Sigmoid colon (tissue), 6 donors: ENCODE measurements at regions not wholly inside any gene's neighbourhood (a gene's known extent, or its start where the extent isn't known, plus 50 kb on each side); places are given as distances from the start of the nearest gene placed in this dataset.
"Not testable (repeated sequence)": the region's sequence is repeated elsewhere in the genome, so short reads cannot be mapped to it uniquely, and the experiment has no call there.

Experiments used
- DNase-seq: peaks from one replicate; pipeline ENCODE4 v3.0.0-alpha.2; 2019
- H3K27ac ChIP-seq, 4 donors: fragments of 200-600 bp; sonication (generic); one replicate each; pipeline ENCODE4 v1.5.1; 2016 to 2019; ENCODE audit warnings: mild to moderate bottlenecking in 1 of 4
- H3K27me3 ChIP-seq, 3 donors: fragments of 200-600 bp; sonication (generic); one replicate each; pipeline ENCODE4 v1.5.1; 2019; ENCODE audit warnings: mild to moderate bottlenecking in 1 of 3
- H3K36me3 ChIP-seq, 4 donors: fragments of 200-600 bp; sonication (generic); one replicate each; pipeline ENCODE4 v1.5.1; 2016 to 2019
- H3K4me1 ChIP-seq, 4 donors: fragments of 200-600 bp; sonication (generic); one replicate each; pipeline ENCODE4 v1.5.1; 2017 to 2019
- H3K4me3 ChIP-seq, 4 donors: fragments of 200-600 bp; sonication (generic); one replicate each; pipeline ENCODE4 v1.5.1; 2017 to 2019; ENCODE audit warnings: mild to moderate bottlenecking in 2 of 4, moderate library complexity in 1 of 4
- H3K9me3 ChIP-seq, 4 donors: fragments of 200-600 bp in 3 of 4; sonication (generic) in 3 of 4; one replicate each; pipeline versions ENCODE4 v1.5.1 to v1.6.1; 2013 to 2019
- EP300 ChIP-seq, 4 donors: sonication (generic); formaldehyde crosslinking; IDR thresholded peaks; one replicate each; pipeline ENCODE4 v1.6.1; 2017; ENCODE audit warnings: antibody characterized with exemption in 4 of 4
- POLR2A ChIP-seq, 2 donors: fragments of 450-650 bp; IDR thresholded peaks; one replicate each; pipeline ENCODE4 v1.6.1; 2016; ENCODE audit warnings: antibody characterized with exemption in 2 of 2, mild to moderate bottlenecking in 2 of 2, moderate library complexity in 2 of 2
- POLR2AphosphoS5 ChIP-seq, 4 donors: sonication (generic); formaldehyde crosslinking; IDR thresholded peaks; one replicate each; pipeline ENCODE4 v1.6.1; 2017; ENCODE audit warnings: antibody characterized with exemption in 4 of 4
- WGBS, 2 donors: extraction: QIAGEN DNeasy Blood & Tissue Kit; methylation state at CpG; one replicate each; pipeline ENCODE4 v1.1.7; 2013; 5-methylcytosine and 5-hydroxymethylcytosine counted together
- intact Hi-C: fragments of 100-400 bp; cut with DNase I; formaldehyde crosslinking; loops from one replicate; pipeline ENCODE4 v1.15.1; 2023
- TF ChIP-seq, protein P1 (sequence below), 4 experiments: fragments of 450-650 bp in 3 of 4; fragments of 200-600 bp in 1 of 4; IDR thresholded peaks; one replicate each; pipeline ENCODE4 v1.5.1; 2016 to 2019; ENCODE audit warnings: antibody characterized with exemption in 4 of 4, mild to moderate bottlenecking in 3 of 4, moderate library complexity in 2 of 4
- donor health status: healthy with polysubstance abuse.
- donor health status: healthy.

DNA sequence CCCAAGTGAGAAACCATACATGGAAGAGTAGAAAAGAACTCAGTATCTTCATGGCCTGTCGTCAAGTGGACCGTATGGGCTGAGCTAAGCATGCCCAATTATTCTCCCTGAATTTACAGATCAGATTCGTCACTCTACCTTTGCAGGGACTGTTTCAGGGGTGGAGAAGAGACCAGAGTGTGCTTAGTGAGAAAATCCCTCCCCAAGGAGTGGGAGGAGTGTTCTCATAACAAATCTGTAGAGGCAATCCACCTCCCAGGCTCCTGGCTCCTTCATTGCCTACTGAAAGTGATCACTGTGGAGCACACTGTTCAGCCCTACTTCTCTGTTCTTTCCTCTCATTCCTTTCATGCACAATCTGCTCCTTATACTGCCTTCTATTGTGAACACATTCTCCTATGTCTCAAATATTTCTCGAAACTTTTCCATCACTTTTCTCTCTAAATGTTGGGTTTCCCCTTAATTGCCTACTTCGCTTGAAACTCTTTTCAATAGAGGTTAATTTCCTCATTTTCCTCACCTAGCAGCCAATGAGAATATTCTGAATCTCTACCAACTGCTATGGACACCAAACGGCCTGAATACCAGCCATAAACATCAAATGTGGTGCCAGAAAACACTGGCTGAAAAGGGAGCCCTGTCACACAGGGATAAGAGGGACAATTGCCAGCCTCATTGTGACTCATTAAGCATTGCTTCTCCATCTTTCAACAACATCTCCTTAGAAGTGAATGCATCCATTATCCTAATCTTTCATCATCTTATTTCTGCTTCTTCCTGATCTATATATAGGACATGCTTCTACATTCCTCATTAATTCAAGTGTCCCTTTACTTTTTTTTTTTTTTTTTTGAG lies 398.3 kb downstream of the UTRN start:
- peaks cover 0 to 9% (median 1%) of the 10 kb centered on the region in 4 donors for H3K9me3 ChIP-seq
- H3K36me3 ChIP-seq: no peaks in the 10 kb centered on the region
- 81 to 84% methylated on average over 6 of the region's 6 CpGs for WGBS, 2 donors
- H3K4me3 ChIP-seq: no peak overlapping the region
- no peak for TF ChIP-seq POLR2AphosphoS5 (IDR thresholded peaks at IDR 0.05)
- no peak for TF ChIP-seq EP300 (IDR thresholded peaks at IDR 0.05)
- TF ChIP-seq POLR2A (IDR thresholded peaks at IDR 0.05): no peak
- no peaks in the 10 kb centered on the region for H3K27me3 ChIP-seq
- no peak overlapping the region for H3K27ac ChIP-seq
- no peak for DNase-seq
- intact Hi-C loops: no loop called here
- H3K4me1 ChIP-seq: peaks cover 0 to 11% (median 5%) of the 10 kb centered on the region in 4 donors

DNA sequence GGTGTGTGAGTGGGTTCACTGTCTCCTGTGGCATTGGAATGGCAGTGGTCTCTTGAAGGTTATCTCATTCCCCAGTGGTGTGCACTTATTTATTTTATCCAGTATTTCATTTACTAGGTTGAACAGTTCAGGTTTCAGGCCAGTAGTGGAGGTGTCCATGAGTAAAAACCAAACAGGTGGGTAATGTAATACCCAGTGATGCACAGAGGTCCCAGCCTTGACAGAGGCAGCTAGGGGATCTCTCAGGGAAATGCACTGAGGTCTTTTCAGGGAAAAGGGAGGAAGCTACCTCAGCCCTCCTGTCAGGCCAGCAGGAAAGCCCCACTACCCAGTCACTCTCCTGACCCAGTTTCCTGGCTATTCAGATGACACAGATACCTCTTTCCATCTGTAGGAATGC lies 403.6 kb downstream of the UTRN start:
- TF ChIP-seq EP300 (IDR thresholded peaks at IDR 0.05) (no peak), POLR2A (IDR thresholded peaks at IDR 0.05) (no peak), POLR2AphosphoS5 (IDR thresholded peaks at IDR 0.05) (no peak)
- TF ChIP-seq, protein P1, sequence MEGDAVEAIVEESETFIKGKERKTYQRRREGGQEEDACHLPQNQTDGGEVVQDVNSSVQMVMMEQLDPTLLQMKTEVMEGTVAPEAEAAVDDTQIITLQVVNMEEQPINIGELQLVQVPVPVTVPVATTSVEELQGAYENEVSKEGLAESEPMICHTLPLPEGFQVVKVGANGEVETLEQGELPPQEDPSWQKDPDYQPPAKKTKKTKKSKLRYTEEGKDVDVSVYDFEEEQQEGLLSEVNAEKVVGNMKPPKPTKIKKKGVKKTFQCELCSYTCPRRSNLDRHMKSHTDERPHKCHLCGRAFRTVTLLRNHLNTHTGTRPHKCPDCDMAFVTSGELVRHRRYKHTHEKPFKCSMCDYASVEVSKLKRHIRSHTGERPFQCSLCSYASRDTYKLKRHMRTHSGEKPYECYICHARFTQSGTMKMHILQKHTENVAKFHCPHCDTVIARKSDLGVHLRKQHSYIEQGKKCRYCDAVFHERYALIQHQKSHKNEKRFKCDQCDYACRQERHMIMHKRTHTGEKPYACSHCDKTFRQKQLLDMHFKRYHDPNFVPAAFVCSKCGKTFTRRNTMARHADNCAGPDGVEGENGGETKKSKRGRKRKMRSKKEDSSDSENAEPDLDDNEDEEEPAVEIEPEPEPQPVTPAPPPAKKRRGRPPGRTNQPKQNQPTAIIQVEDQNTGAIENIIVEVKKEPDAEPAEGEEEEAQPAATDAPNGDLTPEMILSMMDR (IDR thresholded peaks at IDR 0.05): no peak
- Histone ChIP-seq H3K4me3 (no peak overlapping the region), H3K27me3 (no peaks in the 10 kb centered on the region), H3K4me1 (no peaks in the 10 kb centered on the region), H3K36me3 (no peaks in the 10 kb centered on the region), H3K9me3 (peaks cover 0 to 9% (median 2%) of the 10 kb centered on the region in 4 donors), H3K27ac (no peak overlapping the region)
- intact Hi-C loops: no loop called here
- no peak for DNase-seq

DNA sequence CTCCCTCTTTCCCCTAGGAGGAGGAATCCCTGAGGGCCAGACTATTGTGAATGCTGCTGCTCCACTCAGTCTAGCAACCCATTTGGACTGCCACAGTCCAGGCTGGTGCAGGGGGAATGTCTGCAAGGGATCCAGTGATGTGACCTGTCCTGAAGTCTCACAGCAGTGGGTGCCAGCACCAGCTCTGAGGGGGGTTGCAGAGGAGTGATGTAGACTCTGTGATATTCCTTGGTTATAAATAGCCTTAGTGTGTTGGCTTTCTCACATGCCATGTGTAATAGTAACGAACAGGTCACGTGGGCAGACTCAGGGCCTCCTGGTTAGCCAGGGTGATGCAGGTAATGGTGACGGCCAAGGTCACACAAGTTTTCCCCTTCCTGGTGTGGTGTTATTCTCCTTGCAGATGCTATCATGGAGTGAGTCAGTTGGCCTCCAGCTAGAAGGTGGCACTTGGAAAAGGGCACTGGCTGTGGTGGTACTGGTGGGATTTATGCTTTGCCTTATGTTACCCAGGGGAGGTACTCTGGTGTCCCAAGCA lies 404.4 kb downstream of the UTRN start:
- intact Hi-C loops: no loop called here
- no peak for DNase-seq
- Histone ChIP-seq H3K36me3 (no peaks in the 10 kb centered on the region), H3K27me3 (no peaks in the 10 kb centered on the region), H3K4me1 (no peaks in the 10 kb centered on the region), H3K9me3 (peaks cover 0 to 9% (median 2%) of the 10 kb centered on the region in 4 donors), H3K4me3 (no peak overlapping the region), H3K27ac (no peak overlapping the region)
- TF ChIP-seq, protein P1 (IDR thresholded peaks at IDR 0.05): no peak
- TF ChIP-seq EP300 (IDR thresholded peaks at IDR 0.05) (no peak), POLR2AphosphoS5 (IDR thresholded peaks at IDR 0.05) (no peak), POLR2A (IDR thresholded peaks at IDR 0.05) (no peak)
- WGBS, 2 donors: 91 to 98% methylated on average over 3 of the region's 3 CpGs

DNA sequence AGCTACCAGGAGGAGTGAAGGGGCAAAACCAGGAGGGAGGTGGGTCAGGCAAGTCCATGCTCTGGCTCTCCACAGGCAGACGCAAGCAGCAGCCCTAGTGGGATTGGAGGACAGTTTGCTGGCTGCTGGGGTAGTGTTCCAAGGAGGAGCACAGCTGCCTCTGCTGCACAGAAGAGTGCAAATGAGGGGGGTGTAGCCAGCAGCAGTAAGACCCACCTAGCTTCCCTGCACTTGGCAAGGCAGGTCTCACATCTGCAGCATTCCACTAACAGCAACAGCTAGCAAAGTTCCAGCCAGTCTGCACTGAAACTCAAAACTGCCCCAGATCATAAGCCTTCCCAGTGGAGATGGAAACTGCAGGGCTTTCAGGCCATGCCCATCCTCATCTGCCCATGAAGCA lies 405.0 kb downstream of the UTRN start:
- no peaks in the 10 kb centered on the region for H3K27me3 ChIP-seq
- no peak overlapping the region for H3K27ac ChIP-seq
- WGBS, 2 donors: 90 to 100% methylated on average over 1 of the region's 1 CpG
- intact Hi-C loops: no loop called here
- TF ChIP-seq POLR2AphosphoS5 (IDR thresholded peaks at IDR 0.05) (no peak), EP300 (IDR thresholded peaks at IDR 0.05) (no peak), POLR2A (IDR thresholded peaks at IDR 0.05) (no peak)
- TF ChIP-seq, protein P1 (IDR thresholded peaks at IDR 0.05): no peak
- H3K36me3 ChIP-seq: no peaks in the 10 kb centered on the region
- DNase-seq: no peak
- no peak overlapping the region for H3K4me3 ChIP-seq
- peaks cover 0 to 9% (median 2%) of the 10 kb centered on the region in 4 donors for H3K9me3 ChIP-seq
- no peaks in the 10 kb centered on the region for H3K4me1 ChIP-seq

DNA sequence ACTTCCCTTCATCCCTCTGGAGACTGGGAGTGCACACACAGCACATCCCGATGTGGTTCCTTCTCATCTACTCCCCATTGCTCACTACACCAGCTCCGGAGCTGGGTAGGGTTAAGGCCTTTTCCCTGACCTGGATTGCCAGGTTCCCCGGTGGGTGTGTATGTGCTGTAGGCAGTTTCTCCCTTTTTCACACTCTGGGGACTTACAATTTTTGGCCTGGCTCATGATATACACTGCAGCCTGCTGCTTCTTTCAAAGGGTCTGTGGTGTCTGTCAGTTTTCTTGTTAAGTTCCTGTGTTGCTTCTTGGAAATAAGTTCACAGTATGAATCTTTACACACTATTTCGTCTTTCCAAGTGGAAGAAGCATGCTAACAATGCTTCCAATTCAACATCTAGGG lies 405.5 kb downstream of the UTRN start:
- intact Hi-C loops: no loop called here
- Histone ChIP-seq H3K9me3 (peaks cover 0 to 9% (median 2%) of the 10 kb centered on the region in 4 donors), H3K27ac (no peak overlapping the region), H3K27me3 (no peaks in the 10 kb centered on the region), H3K4me1 (no peaks in the 10 kb centered on the region), H3K4me3 (no peak overlapping the region), H3K36me3 (no peaks in the 10 kb centered on the region)
- DNase-seq: no peak
- TF ChIP-seq EP300 (IDR thresholded peaks at IDR 0.05) (no peak), POLR2A (IDR thresholded peaks at IDR 0.05) (no peak), POLR2AphosphoS5 (IDR thresholded peaks at IDR 0.05) (no peak)
- TF ChIP-seq, protein P1 (IDR thresholded peaks at IDR 0.05): no peak
- 78 to 88% methylated on average over 4 of the region's 4 CpGs for WGBS, 2 donors

DNA sequence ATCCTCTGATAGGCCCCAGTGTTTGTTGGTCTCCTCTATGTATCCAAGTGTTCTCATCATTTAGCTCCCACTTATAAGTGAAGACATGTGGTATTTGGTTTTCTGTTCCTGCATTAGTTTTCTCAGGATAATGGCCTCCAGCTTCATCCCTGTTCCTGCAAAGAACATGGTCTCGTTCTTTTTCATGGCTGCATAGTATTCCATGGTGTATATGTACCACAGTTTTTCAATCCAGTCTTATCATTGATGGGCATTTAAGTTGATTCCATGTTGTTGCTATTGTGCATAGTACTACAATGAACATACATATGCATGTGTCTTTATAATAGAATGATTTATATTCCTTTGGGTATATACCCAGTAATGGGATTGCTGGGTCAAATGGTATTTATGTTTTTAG lies 406.9 kb downstream of the UTRN start:
- H3K27ac ChIP-seq, DNase-seq, H3K9me3 ChIP-seq, intact Hi-C loops, H3K4me1 ChIP-seq, H3K36me3 ChIP-seq, H3K27me3 ChIP-seq, H3K4me3 ChIP-seq: not testable (repeated sequence)
- WGBS, 2 donors: 97 to 98% methylated on average over 1 of the region's 1 CpG
